ENCODE measurements at regions not wholly inside any gene's neighbourhood (a gene's known extent, or its start where the extent isn't known, plus 50 kb on each side); places are given as distances from the start of the nearest gene placed in this dataset.

- no peak for TF ChIP-seq CTCF (IDR thresholded peaks at IDR 0.05; ENCODE audit: insufficient read depth, low read depth, low read length, missing control alignments)
- no peak overlapping the region for H3K4me3 ChIP-seq (ENCODE audit: low read length)
- no peak for DNase-seq (ENCODE audit: low read depth)
Observed at GRCh38 chr9:79925326-79925725, 353.6 kb downstream of the TLE4 start.

DNA sequence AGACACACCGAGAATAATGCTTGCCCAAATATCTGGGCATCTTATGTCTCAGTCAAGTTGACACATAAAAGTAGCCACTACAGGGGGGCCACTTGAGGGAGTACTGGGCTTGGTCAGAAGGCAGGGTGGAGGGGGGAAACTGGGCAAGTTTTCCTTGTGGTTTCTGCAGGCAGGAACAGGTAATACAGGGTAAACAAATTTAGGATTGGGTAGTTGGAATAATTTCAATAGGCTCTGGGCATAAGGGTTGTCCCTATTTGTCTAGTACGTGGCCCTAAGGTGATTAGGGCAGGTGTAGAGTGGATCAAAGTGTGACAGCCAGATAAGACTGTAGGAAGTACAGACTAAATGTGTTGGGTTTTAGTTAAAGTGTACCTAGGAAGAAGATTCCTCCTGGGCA, 353.1 kb downstream of the TLE4 start:
- TF ChIP-seq CTCF (IDR thresholded peaks at IDR 0.05; ENCODE audit: insufficient read depth, low read depth, low read length, missing control alignments), result no peak
- H3K4me3 ChIP-seq (ENCODE audit: low read length), result no peak overlapping the region
- no peak for DNase-seq (ENCODE audit: low read depth)

DNA sequence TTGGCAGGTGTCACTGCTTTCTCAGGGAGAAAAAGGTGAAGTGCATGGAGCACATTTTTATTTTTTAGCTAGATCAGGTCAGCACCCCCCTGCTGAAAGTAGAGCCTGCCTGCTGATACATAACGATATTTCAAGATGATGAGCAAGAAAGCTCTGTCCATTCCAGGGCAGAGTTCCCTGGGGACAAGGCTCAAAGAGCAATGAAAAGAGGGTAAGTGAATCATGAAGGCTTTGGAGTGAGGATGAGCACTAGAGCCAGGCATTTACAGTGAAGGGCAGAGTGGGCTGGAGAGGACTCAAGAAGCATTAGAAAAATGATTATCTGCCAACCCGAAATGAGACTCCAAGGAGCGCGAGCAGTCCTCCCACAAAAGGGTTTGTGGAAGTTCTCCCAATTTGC, 345.7 kb downstream of the TLE4 start:
- DNase-seq (ENCODE audit: low read depth), result no peak
- no peak for TF ChIP-seq CTCF (IDR thresholded peaks at IDR 0.05; ENCODE audit: insufficient read depth, low read depth, low read length, missing control alignments)
- H3K4me3 ChIP-seq (ENCODE audit: low read length), result no peak overlapping the region

DNA sequence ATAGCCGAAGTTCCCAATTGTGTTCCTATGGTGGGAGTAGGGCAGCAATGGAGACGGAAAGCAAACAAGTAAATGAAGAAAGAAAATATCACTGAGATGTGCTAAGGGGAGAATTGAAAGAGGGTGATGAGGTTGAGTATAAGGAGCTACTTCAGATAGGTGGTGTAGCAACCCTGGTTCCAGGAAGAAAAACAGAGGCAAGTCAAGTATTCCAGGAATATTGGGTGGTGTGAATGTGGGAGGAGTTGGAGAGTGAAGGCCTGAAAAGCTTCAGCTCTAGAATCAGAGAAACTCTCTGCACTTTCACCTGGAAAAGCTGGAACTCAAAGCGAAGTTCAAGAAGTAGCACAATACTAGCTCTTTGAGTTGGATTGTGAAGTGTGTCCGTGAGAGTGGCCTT, 342.1 kb downstream of the TLE4 start:
- no peak for TF ChIP-seq CTCF (IDR thresholded peaks at IDR 0.05; ENCODE audit: insufficient read depth, low read depth, low read length, missing control alignments)
- DNase-seq (ENCODE audit: low read depth), result no peak
- H3K4me3 ChIP-seq (ENCODE audit: low read length), result no peak overlapping the region

GRCh38 chr9:79912318-79913070, 340.7 kb downstream of the TLE4 start:
- no peak for DNase-seq (ENCODE audit: low read depth)
- H3K4me3 ChIP-seq (ENCODE audit: low read length), result no peak overlapping the region
- TF ChIP-seq CTCF (IDR thresholded peaks at IDR 0.05; ENCODE audit: insufficient read depth, low read depth, low read length, missing control alignments), result no peak

DNA sequence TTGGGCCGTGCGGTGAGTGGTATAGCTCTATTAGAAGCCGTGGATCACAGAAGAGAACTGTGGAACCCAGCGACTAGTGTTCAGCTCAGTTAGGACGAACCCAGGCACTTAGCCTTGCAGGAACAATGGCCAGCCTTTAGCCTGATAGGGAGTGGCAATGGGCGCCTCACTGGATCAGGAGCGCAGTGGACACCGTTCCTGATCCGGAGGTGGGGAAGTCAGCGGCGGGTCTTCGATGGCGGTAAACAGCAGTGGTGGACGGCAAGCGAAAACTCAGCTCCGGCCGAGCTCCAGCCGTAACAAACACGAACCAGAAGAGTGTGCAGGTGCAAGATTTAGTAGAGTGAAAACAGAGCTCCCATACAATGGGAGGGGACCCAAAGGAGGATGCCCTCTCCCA, 340.0 kb downstream of the TLE4 start:
- no peak for TF ChIP-seq CTCF (IDR thresholded peaks at IDR 0.05; ENCODE audit: insufficient read depth, low read depth, low read length, missing control alignments)
- DNase-seq (ENCODE audit: low read depth), result no peak
- no peak overlapping the region for H3K4me3 ChIP-seq (ENCODE audit: low read length)
